Spleen (tissue), 7 donors: ENCODE measurements at regions not wholly inside any gene's neighbourhood (a gene's known extent, or its start where the extent isn't known, plus 50 kb on each side); places are given as distances from the start of the nearest gene placed in this dataset.

ENCODE experiments used
- POLR2A ChIP-seq, 3 donors: fragments of 450-650 bp; IDR thresholded peaks; one replicate each; pipeline ENCODE4 v1.5.1; 2017; ENCODE audit warnings: antibody characterized with exemption in 3 of 3, mild to moderate bottlenecking in 1 of 3
- POLR2AphosphoS5 ChIP-seq, 3 donors: sonication (generic); formaldehyde crosslinking; IDR thresholded peaks; one replicate each; pipeline ENCODE4 v1.5.1; 2017; ENCODE audit warnings: antibody characterized with exemption in 3 of 3
- TF ChIP-seq, protein P1 (sequence below), 11 experiments: fragments of 200-600 bp in 7 of 11; fragments of 450-650 bp in 4 of 11; sonication (generic) in 4 of 11; IDR thresholded peaks in 8 of 11; conservative IDR thresholded peaks in 3 of 11; 1 replicate in 7 of 11; 2 replicates in 4 of 11; pipeline versions ENCODE4 v1.4.0 to v1.8.0; 2016 to 2021; ENCODE audit warnings: antibody characterized with exemption in 11 of 11, inconsistent platforms in 4 of 11, mild to moderate bottlenecking in 1 of 11
- donor health status: DM: no; HTN: no; CAD: no; lungs with moderate emphysema.
- donor health status: DM: no; HTN: no; CAD: no.
- donor health status: DM: no; HTN: no; CAD: no.

DNA sequence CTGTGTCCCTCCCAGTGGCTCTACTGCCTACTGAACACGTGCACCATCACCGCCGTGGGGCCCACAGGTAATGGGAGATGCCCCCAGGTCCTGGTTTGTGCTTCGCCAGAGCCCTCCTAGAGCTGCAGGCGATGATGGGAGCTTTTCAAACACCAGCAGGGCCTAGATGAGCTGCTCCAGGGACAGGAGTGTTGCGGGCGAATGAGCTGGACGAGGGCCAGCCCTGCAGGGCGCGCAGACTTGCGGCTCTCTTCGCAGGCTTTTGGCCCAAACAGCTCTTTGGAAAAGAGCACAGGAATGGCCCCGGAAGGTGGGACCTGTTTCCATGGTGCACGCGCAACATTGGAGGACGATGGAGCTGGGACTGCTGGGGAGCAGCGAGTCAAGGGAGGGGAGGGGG is 409.3 kb upstream of the SULF2 start:
- TF ChIP-seq, protein P1, sequence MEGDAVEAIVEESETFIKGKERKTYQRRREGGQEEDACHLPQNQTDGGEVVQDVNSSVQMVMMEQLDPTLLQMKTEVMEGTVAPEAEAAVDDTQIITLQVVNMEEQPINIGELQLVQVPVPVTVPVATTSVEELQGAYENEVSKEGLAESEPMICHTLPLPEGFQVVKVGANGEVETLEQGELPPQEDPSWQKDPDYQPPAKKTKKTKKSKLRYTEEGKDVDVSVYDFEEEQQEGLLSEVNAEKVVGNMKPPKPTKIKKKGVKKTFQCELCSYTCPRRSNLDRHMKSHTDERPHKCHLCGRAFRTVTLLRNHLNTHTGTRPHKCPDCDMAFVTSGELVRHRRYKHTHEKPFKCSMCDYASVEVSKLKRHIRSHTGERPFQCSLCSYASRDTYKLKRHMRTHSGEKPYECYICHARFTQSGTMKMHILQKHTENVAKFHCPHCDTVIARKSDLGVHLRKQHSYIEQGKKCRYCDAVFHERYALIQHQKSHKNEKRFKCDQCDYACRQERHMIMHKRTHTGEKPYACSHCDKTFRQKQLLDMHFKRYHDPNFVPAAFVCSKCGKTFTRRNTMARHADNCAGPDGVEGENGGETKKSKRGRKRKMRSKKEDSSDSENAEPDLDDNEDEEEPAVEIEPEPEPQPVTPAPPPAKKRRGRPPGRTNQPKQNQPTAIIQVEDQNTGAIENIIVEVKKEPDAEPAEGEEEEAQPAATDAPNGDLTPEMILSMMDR (IDR thresholded peaks at IDR 0.05 in 8 of 11, conservative IDR thresholded peaks at IDR 0.05 in 3 of 11): no peak
- TF ChIP-seq POLR2AphosphoS5 (IDR thresholded peaks at IDR 0.05) (no peak), POLR2A (IDR thresholded peaks at IDR 0.05) (no peak)
